ENCODE measurements at regions not wholly inside any gene's neighbourhood (a gene's known extent, or its start where the extent isn't known, plus 50 kb on each side); places are given as distances from the start of the nearest gene placed in this dataset.
A peak's percentile ranks its signal among the peaks of the same experiment; 100 is the strongest.
"Not testable (repeated sequence)": the region's sequence is repeated elsewhere in the genome, so short reads cannot be mapped to it uniquely, and the experiment has no call there.

GRCh38 chr4:124945422-124945821 is 232.9 kb upstream of the ANKRD50 start:
- no peak for DNase-seq (ENCODE audit: low read depth, low spot score)

GRCh38 chr4:124943938-124944337 is 231.4 kb upstream of the ANKRD50 start:
- no peak for DNase-seq (ENCODE audit: low read depth, low spot score)

- DNase-seq (ENCODE audit: low read depth, low spot score) = no peak
Measured at GRCh38 chr4:124943145-124943889, 230.8 kb upstream of the ANKRD50 start.

GRCh38 chr4:124941267-124941666 is 228.7 kb upstream of the ANKRD50 start:
- no peak for DNase-seq (ENCODE audit: low read depth, low spot score)

GRCh38 chr4:124940387-124940786 is 227.9 kb upstream of the ANKRD50 start:
- DNase-seq (ENCODE audit: low read depth, low spot score) = peak; percentile 98

- no peak for DNase-seq (ENCODE audit: low read depth, low spot score)
Measured at GRCh38 chr4:124939908-124940307, 227.4 kb upstream of the ANKRD50 start.

GRCh38 chr4:124938836-124939235 is 226.3 kb upstream of the ANKRD50 start:
- DNase-seq (ENCODE audit: low read depth, low spot score) = no peak

- DNase-seq (ENCODE audit: low read depth, low spot score) = no peak
Measured at GRCh38 chr4:124937993-124938392, 225.5 kb upstream of the ANKRD50 start.

GRCh38 chr4:124936427-124936826 is 223.9 kb upstream of the ANKRD50 start:
- no peak for DNase-seq (ENCODE audit: low read depth, low spot score)

GRCh38 chr4:124934916-124935315 is 222.4 kb upstream of the ANKRD50 start:
- DNase-seq (ENCODE audit: low read depth, low spot score) = no peak

GRCh38 chr4:124933521-124933920 is 221.0 kb upstream of the ANKRD50 start:
- DNase-seq (ENCODE audit: low read depth, low spot score) = no peak

- no peak for DNase-seq (ENCODE audit: low read depth, low spot score)
Measured at GRCh38 chr4:124932447-124932846, 219.9 kb upstream of the ANKRD50 start.

- DNase-seq (ENCODE audit: low read depth, low spot score) = no peak
Measured at GRCh38 chr4:124931050-124931449, 218.5 kb upstream of the ANKRD50 start.

GRCh38 chr4:124922748-124923147 is 210.2 kb upstream of the ANKRD50 start:
- DNase-seq (ENCODE audit: low read depth, low spot score) = not testable (repeated sequence)

- DNase-seq (ENCODE audit: low read depth, low spot score) = no peak
Measured at GRCh38 chr4:124918559-124919122, 206.1 kb upstream of the ANKRD50 start.

- DNase-seq (ENCODE audit: low read depth, low spot score) = no peak
Measured at GRCh38 chr4:124915073-124915472, 202.5 kb upstream of the ANKRD50 start.

- DNase-seq (ENCODE audit: low read depth, low spot score) = no peak
Measured at GRCh38 chr4:124913237-124913636, 200.7 kb upstream of the ANKRD50 start.

- DNase-seq (ENCODE audit: low read depth, low spot score) = no peak
Measured at GRCh38 chr4:124910327-124910726, 197.8 kb upstream of the ANKRD50 start.

- DNase-seq (ENCODE audit: low read depth, low spot score) = no peak
Measured at GRCh38 chr4:124907881-124908280, 195.3 kb upstream of the ANKRD50 start.

GRCh38 chr4:124905441-124905840 is 192.9 kb upstream of the ANKRD50 start:
- DNase-seq (ENCODE audit: low read depth, low spot score) = no peak

GRCh38 chr4:124904723-124905388 is 192.3 kb upstream of the ANKRD50 start:
- DNase-seq (ENCODE audit: low read depth, low spot score) = no peak

GRCh38 chr4:124903995-124904722 is 191.6 kb upstream of the ANKRD50 start:
- no peak for DNase-seq (ENCODE audit: low read depth, low spot score)

All from pulmonary artery endothelial cell (primary cell).